ENCODE measurements at regions not wholly inside any gene's neighbourhood (a gene's known extent, or its start where the extent isn't known, plus 50 kb on each side); places are given as distances from the start of the nearest gene placed in this dataset.

DNA sequence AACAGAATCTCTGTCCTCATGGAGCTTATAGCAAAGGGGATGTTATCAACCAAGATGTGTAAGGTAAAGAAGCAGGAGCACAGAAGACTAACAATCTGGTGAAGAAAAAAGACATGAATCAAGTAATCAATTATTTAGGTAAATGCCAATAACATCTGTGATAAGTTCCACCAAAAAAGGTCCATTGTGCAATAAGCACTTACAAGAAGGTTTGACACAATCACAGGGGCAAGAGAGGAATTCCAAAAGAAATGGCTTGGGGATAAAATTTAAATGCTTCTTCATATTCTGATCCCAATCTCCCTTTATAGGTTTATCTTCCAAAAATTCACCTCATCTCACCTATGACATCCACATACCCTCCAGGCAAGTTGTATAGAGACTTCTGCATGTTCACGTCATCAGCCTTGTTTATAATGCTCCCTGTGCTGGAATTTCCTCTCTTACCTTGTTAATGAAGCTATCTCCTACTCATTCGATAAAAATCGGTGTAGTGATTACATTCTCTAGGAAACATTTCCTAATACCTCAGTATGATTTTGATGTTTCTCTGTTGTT, 53.6 kb upstream of the DPT start:
- no peak for DNase-seq
- TF ChIP-seq GATA1 (IDR thresholded peaks at IDR 0.05; ENCODE audit: low read depth, low read length) (no peak), POLR2A (IDR thresholded peaks at IDR 0.05; ENCODE audit: low read length) (no peak)

DNA sequence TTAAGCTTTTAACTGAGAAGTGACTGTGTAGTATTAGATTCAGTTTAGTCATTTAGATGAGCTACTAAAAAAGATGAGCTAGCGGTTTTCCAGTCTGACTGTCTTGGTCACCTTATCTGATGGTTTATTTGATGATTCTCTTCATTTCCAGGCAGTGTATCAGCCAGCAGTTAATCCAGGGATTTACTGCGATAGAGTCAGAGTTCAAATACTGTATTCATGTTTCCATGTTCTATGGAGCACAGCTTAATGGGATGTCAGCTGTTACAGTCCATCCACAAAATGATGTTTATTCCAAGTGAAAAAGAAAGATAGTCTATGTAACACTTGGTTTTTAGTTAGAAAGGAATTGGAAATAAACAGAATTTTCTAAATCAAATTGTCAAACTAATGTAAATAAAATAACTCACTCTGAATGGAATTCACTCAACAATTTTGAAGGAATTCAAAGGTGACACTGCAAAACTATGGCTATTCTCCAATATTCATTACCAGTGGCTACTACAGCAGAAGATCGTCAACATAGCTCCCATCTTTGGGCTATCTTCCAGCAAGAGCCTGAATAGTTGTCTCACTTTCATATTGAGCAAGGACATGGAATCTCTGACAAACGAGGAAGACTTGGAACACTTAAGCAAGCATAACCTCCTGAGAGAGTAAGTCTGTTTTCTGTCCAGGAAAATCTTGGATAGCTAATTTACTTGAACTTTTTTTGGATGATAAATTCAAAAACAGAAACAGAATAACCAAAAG, 54.6 kb upstream of the DPT start:
- no peak for DNase-seq
- TF ChIP-seq GATA1 (IDR thresholded peaks at IDR 0.05; ENCODE audit: low read depth, low read length) (no peak), POLR2A (IDR thresholded peaks at IDR 0.05; ENCODE audit: low read length) (no peak)

DNA sequence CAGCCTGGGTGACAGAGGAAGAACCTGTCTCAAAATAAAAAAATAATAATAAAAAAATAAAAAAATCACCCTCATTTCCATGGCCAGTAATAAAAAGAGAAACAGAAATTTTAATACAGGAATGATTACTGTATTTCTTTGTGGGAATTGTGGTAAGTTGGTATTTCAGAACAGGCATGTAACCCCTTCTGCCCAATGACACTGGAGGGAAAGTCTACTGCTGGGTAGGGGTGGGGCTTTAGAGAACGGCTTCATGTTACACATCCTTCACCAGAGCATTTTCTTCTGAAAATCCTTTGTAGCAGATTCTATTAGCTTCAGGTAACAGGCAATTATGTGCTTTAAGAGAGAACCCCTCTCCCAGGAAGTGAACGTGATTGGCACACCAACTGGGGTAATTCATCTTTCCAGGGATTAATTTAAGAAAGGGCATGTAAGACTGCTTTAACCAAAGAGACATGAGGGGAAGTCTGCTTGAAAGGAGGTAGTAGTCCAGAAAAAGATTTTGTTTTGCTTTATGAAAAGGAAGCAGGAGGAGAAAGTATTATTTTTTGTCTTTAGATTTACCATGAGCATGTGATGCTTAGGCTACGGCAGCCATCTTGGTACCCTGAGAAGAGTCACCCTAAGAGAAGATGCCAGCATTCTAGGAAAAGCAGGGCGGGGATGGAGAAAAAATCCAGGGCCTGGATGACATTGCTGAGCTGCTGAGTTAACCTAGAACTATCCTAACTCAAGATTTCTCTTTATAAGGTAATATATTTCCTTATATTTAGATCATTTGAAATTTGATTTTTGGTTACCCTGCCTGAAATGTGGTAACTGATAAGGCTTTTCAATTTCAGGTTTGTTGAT, 57.7 kb upstream of the DPT start:
- no peak for DNase-seq

DNA sequence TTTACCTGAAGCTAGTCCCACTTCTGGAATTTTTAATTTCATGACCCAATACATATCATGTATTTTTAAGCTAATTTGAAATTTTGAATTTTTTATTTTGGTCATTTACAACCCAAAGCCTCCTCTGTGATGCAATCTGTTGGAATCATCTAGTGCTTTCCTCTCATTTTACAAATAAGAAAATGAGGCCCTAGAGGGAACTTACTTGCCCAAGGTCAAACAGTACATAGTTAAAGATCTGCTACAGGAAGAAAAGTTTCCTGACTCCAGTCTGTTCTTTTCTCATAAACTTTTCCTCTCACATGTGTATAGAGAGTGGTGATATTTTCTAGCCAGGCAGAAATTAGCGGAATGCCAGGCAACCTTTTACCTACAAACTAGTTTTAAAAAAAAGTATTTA, 59.3 kb upstream of the DPT start:
- no peak for TF ChIP-seq GATA1 (IDR thresholded peaks at IDR 0.05; ENCODE audit: low read depth, low read length)
- no peak for TF ChIP-seq POLR2A (IDR thresholded peaks at IDR 0.05; ENCODE audit: low read length)
- no peak for DNase-seq

More for the DNA sequence above, 57.7 kb upstream of the DPT start:
- TF ChIP-seq POLR2A (IDR thresholded peaks at IDR 0.05; ENCODE audit: low read length) (no peak), GATA1 (IDR thresholded peaks at IDR 0.05; ENCODE audit: low read depth, low read length) (no peak)

DNA sequence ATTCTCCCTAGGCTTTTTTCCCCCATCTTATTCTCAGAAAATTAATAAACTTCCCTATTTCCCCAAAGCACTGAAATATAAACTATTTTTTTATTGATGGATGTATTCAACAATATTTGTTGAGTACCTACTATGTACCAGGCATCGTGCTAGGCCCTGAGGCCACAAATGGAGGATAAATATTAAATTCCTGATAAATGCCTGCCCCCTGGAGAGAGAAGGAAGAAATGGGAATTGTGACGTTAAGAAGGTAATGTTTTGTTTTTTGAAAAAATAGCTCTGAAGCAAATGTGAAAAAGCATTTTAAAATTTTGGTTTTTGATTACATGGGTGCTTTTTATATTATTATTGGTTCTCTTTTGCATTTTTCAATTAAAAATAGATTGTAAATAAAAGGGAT, 60.5 kb upstream of the DPT start:
- DNase-seq: no peak
- no peak for TF ChIP-seq POLR2A (IDR thresholded peaks at IDR 0.05; ENCODE audit: low read length)
- no peak for TF ChIP-seq GATA1 (IDR thresholded peaks at IDR 0.05; ENCODE audit: low read depth, low read length)

DNA sequence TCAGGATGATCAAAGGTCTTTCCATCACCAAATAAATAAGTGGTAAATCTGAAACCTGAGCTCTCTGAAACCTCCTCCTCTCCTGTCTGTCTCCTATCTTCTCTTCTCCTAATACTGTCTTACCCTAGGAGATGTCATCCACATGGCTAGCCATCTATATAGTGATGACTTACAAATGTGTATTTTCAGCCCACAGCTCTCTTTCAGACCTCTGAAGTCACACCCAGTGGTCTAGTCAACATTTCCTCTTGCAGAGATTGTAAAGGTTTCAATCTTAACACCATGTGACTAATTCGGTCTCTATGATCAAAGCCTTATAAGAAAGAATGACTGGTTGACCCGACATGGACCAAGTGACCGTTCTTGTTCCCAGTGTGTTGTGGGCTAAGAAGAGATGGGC, 63.1 kb upstream of the DPT start:
- no peak for DNase-seq
- TF ChIP-seq GATA1 (IDR thresholded peaks at IDR 0.05; ENCODE audit: low read depth, low read length): no peak
- no peak for TF ChIP-seq POLR2A (IDR thresholded peaks at IDR 0.05; ENCODE audit: low read length)

DNA sequence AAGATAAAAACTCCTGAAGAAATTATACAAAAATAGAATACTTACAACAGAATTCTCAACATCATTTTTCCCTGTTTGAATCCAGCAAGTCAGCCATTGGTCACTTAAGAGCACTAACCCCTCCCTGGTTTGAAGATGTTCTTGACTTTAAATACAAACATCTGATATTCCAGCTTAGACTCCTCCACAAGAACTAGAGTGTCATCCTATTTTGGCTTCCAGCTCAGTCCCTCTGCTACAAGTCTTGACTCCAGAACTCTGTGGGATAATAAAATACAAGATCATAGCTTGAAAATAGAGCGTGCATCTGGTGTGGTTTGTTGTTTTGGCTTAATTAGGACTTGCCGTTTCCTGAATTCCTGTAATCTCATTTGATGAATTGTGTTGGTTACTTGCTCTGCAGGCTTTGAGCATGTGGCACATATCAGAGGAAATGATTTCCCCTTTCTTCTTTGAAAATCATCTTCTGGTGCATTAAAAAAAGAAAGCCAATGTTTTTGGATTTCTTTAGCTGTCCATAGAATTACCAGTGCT, 63.7 kb upstream of the DPT start:
- DNase-seq: no peak
- TF ChIP-seq GATA1 (IDR thresholded peaks at IDR 0.05; ENCODE audit: low read depth, low read length) (no peak), POLR2A (IDR thresholded peaks at IDR 0.05; ENCODE audit: low read length) (no peak)

DNA sequence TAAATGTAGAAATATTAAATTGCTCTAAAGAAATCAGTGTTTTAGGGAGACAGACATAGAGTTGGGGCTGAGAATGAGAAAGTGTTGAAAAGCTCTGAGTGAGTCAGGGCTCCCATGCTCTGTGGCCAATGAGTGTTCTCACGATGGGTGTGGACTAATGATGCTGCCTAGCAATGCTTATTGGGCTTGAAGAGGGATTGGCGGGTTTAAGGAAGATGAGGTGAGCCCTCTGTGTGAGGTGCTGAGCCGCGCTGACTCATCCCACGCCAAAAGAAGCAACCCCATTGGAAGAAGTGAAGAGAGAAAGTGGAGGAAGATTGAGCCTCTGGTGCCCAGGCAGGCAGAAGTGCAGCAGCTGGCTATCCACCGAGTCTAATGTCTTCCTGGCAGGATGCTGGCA, 65.1 kb upstream of the DPT start:
- no peak for DNase-seq
- TF ChIP-seq GATA1 (IDR thresholded peaks at IDR 0.05; ENCODE audit: low read depth, low read length) (no peak), POLR2A (IDR thresholded peaks at IDR 0.05; ENCODE audit: low read length) (no peak)

DNA sequence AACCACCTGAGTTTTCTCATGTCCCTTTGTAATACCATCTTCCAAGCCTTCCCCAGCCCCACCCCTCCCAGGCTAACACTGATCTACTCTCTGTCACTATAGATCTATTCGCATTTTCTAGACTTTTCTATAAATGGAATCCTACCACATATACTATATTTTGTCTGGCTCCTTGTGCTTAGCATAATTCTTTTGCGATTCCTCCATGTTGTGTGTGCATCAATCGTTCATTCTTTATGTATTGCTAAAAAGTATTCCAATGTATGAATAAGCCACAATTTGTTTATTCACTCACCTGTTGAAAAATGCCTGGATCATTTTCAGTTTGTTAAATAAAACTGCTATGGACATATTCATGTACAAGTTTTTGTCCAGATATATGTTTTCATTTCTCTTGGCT, 66.7 kb upstream of the DPT start:
- DNase-seq: no peak
- TF ChIP-seq POLR2A (IDR thresholded peaks at IDR 0.05; ENCODE audit: low read length): no peak
- TF ChIP-seq GATA1 (IDR thresholded peaks at IDR 0.05; ENCODE audit: low read depth, low read length): no peak

DNA sequence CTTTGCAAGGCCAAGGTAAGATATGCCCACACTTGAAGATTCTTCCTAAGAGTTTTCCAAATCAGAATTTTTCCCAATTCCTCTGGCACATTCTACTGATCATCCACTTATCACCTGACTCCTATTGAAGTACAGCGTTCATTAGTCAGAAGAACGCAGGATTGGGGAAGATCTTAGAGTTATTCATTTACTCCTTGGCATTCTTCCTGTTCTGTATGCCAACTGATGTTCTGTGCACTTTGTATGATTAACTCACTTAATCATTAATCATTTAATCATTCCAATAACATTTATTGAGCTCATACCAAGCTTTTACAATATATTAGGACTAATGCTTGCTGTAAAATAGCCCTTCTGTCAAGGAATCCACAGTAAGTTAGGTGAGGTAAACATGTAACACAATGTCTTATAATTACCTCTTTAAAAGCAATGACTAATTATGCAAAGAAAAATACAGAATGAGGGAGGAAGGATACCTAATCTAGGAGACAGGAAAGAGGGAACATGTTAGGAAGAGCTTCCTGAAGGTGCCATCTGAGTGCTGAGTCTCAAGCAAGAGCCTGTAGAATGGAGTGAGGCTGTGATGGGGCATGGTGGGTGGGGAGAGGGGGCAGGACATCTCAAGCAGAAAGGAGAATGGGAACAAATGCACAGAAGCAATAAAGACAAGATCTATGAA, 71.1 kb upstream of the DPT start:
- no peak for TF ChIP-seq GATA1 (IDR thresholded peaks at IDR 0.05; ENCODE audit: low read depth, low read length)
- TF ChIP-seq POLR2A (IDR thresholded peaks at IDR 0.05; ENCODE audit: low read length): no peak
- DNase-seq: no peak

DNA sequence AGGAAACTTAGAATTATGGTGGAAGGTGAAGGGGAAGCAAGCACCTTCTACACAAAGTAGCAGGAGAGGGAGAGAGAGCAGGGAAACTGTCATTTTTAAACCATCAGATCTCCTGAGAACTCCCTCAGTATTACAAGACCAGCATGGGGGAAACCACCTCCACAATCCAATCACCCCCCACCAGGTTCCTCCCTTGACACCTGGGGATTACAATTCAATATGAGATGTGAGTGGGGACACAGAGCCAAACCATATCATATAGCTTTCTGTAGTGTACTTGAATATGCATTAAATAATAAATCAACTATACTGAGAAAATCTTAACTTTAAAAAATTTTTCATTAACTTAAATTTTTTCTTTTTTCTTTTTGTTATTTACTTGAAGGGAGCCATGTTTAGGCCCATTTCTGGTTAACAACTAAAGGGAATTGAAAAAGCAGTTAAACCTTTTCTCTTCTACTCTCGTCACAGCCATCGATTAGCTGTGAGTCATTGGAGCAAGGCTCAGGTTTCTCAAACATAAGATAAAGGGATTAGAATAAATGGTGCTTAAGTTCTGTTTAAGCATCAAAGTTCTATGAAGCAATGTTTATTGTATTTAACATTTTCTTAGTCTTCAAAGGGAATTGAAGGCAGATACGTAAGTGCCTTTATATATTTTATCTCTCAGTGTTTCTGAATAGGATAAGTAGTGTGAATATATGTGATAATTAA, 72.2 kb upstream of the DPT start:
- TF ChIP-seq POLR2A (IDR thresholded peaks at IDR 0.05; ENCODE audit: low read length) (no peak), GATA1 (IDR thresholded peaks at IDR 0.05; ENCODE audit: low read depth, low read length) (no peak)
- no peak for DNase-seq

DNA sequence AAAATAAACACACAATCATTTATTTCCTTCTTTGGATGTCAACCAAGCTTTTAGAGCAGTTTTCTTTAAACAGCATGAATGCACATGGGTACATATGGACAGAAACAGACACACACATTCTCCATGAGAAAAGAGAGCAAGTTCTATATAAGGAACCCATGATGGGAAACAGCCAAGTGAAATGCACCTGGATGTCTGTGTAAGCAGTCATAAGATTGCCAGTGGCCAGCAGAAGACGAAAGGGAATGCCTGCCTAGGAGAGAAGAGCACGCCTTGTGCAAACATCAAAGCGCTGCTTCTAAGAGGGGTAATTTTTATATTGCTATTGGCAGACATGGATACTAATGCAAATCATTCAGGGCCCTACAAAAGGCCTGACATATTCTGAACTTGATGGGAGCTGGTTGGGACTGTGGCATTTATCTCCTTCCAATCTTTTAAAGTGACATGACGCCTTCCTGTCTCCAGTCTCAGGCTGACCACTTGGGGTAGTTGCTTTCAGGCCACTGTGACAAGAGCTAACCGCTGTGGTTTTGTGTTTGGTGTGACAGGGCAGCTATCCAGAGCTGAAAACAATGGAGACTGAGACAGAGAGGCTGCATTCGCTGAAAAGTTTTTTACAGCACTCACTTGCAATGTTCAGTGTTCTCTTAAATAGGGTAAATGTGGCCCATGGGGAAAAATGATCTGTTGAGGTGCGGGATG, 75.0 kb upstream of the DPT start:
- TF ChIP-seq GATA1 (IDR thresholded peaks at IDR 0.05; ENCODE audit: low read depth, low read length) (no peak), POLR2A (IDR thresholded peaks at IDR 0.05; ENCODE audit: low read length) (no peak)
- DNase-seq: no peak

DNA sequence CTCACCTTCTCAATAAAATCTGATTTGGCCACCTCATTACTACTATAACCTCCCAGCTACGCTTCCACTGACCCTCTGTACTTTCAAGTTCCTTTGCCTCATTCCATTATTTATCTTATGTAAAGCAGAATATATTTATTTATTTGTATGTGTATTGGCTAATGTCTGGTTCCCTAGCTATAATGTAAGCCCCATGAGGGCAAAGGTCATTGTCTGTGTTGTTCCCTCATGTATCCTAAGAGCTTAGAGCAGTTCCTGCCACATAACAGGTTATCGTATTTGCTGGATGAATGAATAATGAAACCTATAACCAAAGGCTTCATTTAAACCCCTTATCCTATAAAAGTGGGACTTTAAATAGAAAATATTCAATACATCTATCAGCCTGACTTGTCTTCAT, 77.9 kb upstream of the DPT start:
- TF ChIP-seq POLR2A (IDR thresholded peaks at IDR 0.05; ENCODE audit: low read length): no peak
- no peak for TF ChIP-seq GATA1 (IDR thresholded peaks at IDR 0.05; ENCODE audit: low read depth, low read length)
- DNase-seq: no peak
